ENCODE measurements at regions not wholly inside any gene's neighbourhood (a gene's known extent, or its start where the extent isn't known, plus 50 kb on each side); places are given as distances from the start of the nearest gene placed in this dataset.

- TF ChIP-seq ZMAT4 (CRISPR knock-in tag; IDR thresholded peaks at IDR 0.05) = no peak
- no peak for TF ChIP-seq AR (CRISPR knock-in tag; IDR thresholded peaks at IDR 0.05)
- no peak for TF ChIP-seq ATF1 (CRISPR knock-in tag; IDR thresholded peaks at IDR 0.05)
- TF ChIP-seq CBFB (CRISPR knock-in tag; IDR thresholded peaks at IDR 0.05; ENCODE audit: low read depth) = no peak
- TF ChIP-seq ZNF532 (CRISPR knock-in tag; IDR thresholded peaks at IDR 0.05; ENCODE audit: borderline replicate concordance) = no peak
- TF ChIP-seq ZNF423 (CRISPR knock-in tag; IDR thresholded peaks at IDR 0.05) = no peak
Measured at GRCh38 chr9:116101516-116101915, 52.1 kb upstream of the PAPPA start (continued).

GRCh38 chr9:116102596-116102995, 51.0 kb upstream of the PAPPA start:
- no peak for DNase-seq (ENCODE audit: low spot score)
- CTCF ChIA-PET = no interaction called here
- H3K27me3 Mint-ChIP-seq (ENCODE audit: low read depth) = no peaks in the 10 kb centered on the region
- no peak overlapping the region for H3K27ac Mint-ChIP-seq
- no peaks in the 10 kb centered on the region for H3K36me3 Mint-ChIP-seq
- no peak overlapping the region for H3K4me3 Mint-ChIP-seq
- no peak for TF ChIP-seq STAT6 (CRISPR knock-in tag; conservative IDR thresholded peaks at IDR 0.05; ENCODE audit: low read depth)
- TF ChIP-seq USF2 (CRISPR knock-in tag; IDR thresholded peaks at IDR 0.05) = no peak
- TF ChIP-seq PREB (CRISPR knock-in tag; IDR thresholded peaks at IDR 0.05; ENCODE audit: borderline replicate concordance) = no peak
- TF ChIP-seq SMAD3 (CRISPR knock-in tag; IDR thresholded peaks at IDR 0.05; ENCODE audit: borderline replicate concordance) = no peak
- TF ChIP-seq SMAD4 (CRISPR knock-in tag; IDR thresholded peaks at IDR 0.05) = no peak
- no peak for TF ChIP-seq ESRRA (CRISPR knock-in tag; IDR thresholded peaks at IDR 0.05; ENCODE audit: borderline replicate concordance)
- no peak for TF ChIP-seq HMGXB4 (CRISPR knock-in tag; IDR thresholded peaks at IDR 0.05)
- TF ChIP-seq MLX (CRISPR knock-in tag; IDR thresholded peaks at IDR 0.05) = no peak
- TF ChIP-seq NR3C1 (CRISPR knock-in tag; conservative IDR thresholded peaks at IDR 0.05; ENCODE audit: low read depth) = no peak
- no peak for TF ChIP-seq ZNF232 (CRISPR knock-in tag; IDR thresholded peaks at IDR 0.05)
- TF ChIP-seq CTCF (IDR thresholded peaks at IDR 0.05) = no peak
- no peak for TF ChIP-seq PRRX2 (CRISPR knock-in tag; IDR thresholded peaks at IDR 0.05)
- POLR2A ChIA-PET = no interaction called here
- H3K4me1 Mint-ChIP-seq = no peaks in the 10 kb centered on the region; the same call in 1 of the 2 replicates
- no peak for ATAC-seq
- peaks cover 7% of the 10 kb centered on the region for H3K9me3 Mint-ChIP-seq
